HCT116 (cell line): ENCODE measurements at regions not wholly inside any gene's neighbourhood (a gene's known extent, or its start where the extent isn't known, plus 50 kb on each side); places are given as distances from the start of the nearest gene placed in this dataset.

Source experiments
- ATAC-seq: fragments of 200-7000 bp; cut with Tn5 transposase; 2 replicates; pipeline ENCODE4 v1.9.1; 2020; ENCODE audit warnings: mild to moderate bottlenecking, moderate library complexity
- BruUV-seq: library from RNA; stranded (reverse); fragments of 400-500 nt; replicated peaks from 2 replicates; lab custom pipeline; 2021; lab: Mats Ljungman, UMichigan
- CTCF ChIA-PET: fragments of 300-600 bp; sonication (Branson Sonifier 250); formaldehyde crosslinking; loops from one replicate; lab custom pipeline; 2021; ENCODE audit warnings: antibody characterized with exemption; lab: Charles Lee
- POLR2A ChIA-PET: fragments of 300-600, 350-600 bp; sonication (Branson Sonifier 250); formaldehyde crosslinking; loops from one replicate; lab custom pipeline; 2021; ENCODE audit warnings: antibody characterized with exemption; lab: Charles Lee
- RAD21 ChIA-PET, 2 experiments: fragments of 300-600 bp; sonication (Branson Sonifier 250); formaldehyde crosslinking; loops; one replicate each; lab custom pipeline; 2023; ENCODE audit warnings: low total read pairs in 2 of 2; ENCODE audit not compliant: uncharacterized antibody in 2 of 2, unreplicated experiment in 2 of 2, low non-redundant PET in 1 of 2; lab: Charles Lee
- DNase-seq: peaks from one replicate; pipeline ENCODE4 v3.0.0-alpha.2; 2010; ENCODE audit warnings: low read depth, low spot score
- H2AFZ ChIP-seq: fragments of 200-600 bp; shearing (Covaris generic), sonication (generic); 2 replicates; pipeline ENCODE4 v1.6.1; 2017; ENCODE audit warnings: low read depth, mixed run types, mixed read lengths, antibody characterized with exemption, low read length; ENCODE audit not compliant: poor library complexity, severe bottlenecking
- H3K27ac ChIP-seq: 2 replicates; pipeline ENCODE4 v1.5.1; 2012; ENCODE audit warnings: low read depth, low read length
- H3K27me3 ChIP-seq: fragments of 200-600 bp; sonication (generic); 2 replicates; pipeline ENCODE4 v1.6.1; 2016; ENCODE audit warnings: mixed run types, low read length, mixed read lengths; ENCODE audit not compliant: insufficient read depth
- H3K36me3 ChIP-seq, 2 experiments: fragments of 200-500 bp in 1 of 2; fragments of 200-600 bp in 1 of 2; sonication (Bioruptor generic) in 1 of 2; sonication (generic) in 1 of 2; 2 replicates each; pipeline versions ENCODE4 v1.5.1 to v1.6.1; 2014 to 2016; ENCODE audit warnings: low read length in 2 of 2, inconsistent platforms in 1 of 2, mixed read lengths in 1 of 2, mixed run types in 1 of 2; ENCODE audit not compliant: insufficient read depth in 2 of 2, control insufficient read depth in 1 of 2
- H3K4me1 ChIP-seq, 2 experiments: fragments of 200-600 bp in 1 of 2; sonication (generic) in 1 of 2; 2 replicates each; pipeline versions ENCODE4 v1.5.1 to v1.6.1; 2012 to 2017; ENCODE audit warnings: low read length in 2 of 2, inconsistent platforms in 1 of 2, mild to moderate bottlenecking in 1 of 2, mixed read lengths in 1 of 2, mixed run types in 1 of 2, moderate library complexity in 1 of 2; ENCODE audit not compliant: insufficient read depth in 2 of 2, control insufficient read depth in 1 of 2
- H3K4me2 ChIP-seq: fragments of 200-600 bp; sonication (generic); 2 replicates; pipeline ENCODE4 v1.6.1; 2017; ENCODE audit warnings: mixed run types, low read length, mixed read lengths
- H3K4me3 ChIP-seq, 2 experiments: fragments of 200-600 bp in 1 of 2; sonication (generic) in 1 of 2; replicated peaks in 1 of 2; 2 replicates each; pipeline ENCODE4 v1.5.1; 2011 to 2016; ENCODE audit warnings: low read length in 2 of 2, control low read depth in 1 of 2, low read depth in 1 of 2, mild to moderate bottlenecking in 1 of 2, mixed read lengths in 1 of 2, mixed run types in 1 of 2
- H3K79me2 ChIP-seq: fragments of 200-600 bp; sonication (generic); 2 replicates; pipeline ENCODE4 v1.6.1; 2017; ENCODE audit warnings: mild to moderate bottlenecking, mixed run types, low read length, moderate library complexity, mixed read lengths; ENCODE audit not compliant: insufficient read depth
- H3K9ac ChIP-seq: fragments of 200-600 bp; sonication (generic); 2 replicates; pipeline ENCODE4 v1.6.1; 2016; ENCODE audit warnings: low read length, mixed read lengths
- H3K9me2 ChIP-seq: fragments of 200-600 bp; sonication (generic), shearing (Covaris generic); 2 replicates; pipeline ENCODE4 v1.6.1; 2017; ENCODE audit warnings: mixed run types, mild to moderate bottlenecking, moderate library complexity; ENCODE audit not compliant: insufficient read depth
- H3K9me3 ChIP-seq, 2 experiments: fragments of 200-500 bp in 1 of 2; fragments of 200-600 bp in 1 of 2; sonication (Bioruptor generic) in 1 of 2; sonication (generic) in 1 of 2; 2 replicates each; pipeline ENCODE4 v1.6.1; 2014 to 2017; ENCODE audit warnings: low read length in 2 of 2, mixed read lengths in 2 of 2, inconsistent platforms in 1 of 2, low read depth in 1 of 2, mild to moderate bottlenecking in 1 of 2, mixed run types in 1 of 2, moderate library complexity in 1 of 2; ENCODE audit not compliant: control insufficient read depth in 1 of 2, insufficient read depth in 1 of 2
- H4K20me1 ChIP-seq: fragments of 200-600 bp; sonication (generic), shearing (Covaris generic); 2 replicates; pipeline ENCODE4 v1.6.1; 2017; ENCODE audit warnings: mixed run types, mild to moderate bottlenecking, moderate library complexity; ENCODE audit not compliant: insufficient read depth
- ATF3 ChIP-seq: IDR thresholded peaks from 2 replicates; pipeline ENCODE4 v1.6.1; 2012
- CEBPB ChIP-seq: IDR thresholded peaks from 2 replicates; pipeline ENCODE4 v1.6.1; 2012; ENCODE audit warnings: low read depth
- CTCF ChIP-seq, 3 experiments: fragments of 200-600 bp in 1 of 3; sonication (generic) in 1 of 3; IDR thresholded peaks in 2 of 3; conservative IDR thresholded peaks in 1 of 3; 2 replicates each; pipeline ENCODE4 v1.5.1; 2012 to 2017; ENCODE audit warnings: low read depth in 2 of 3, low read length in 2 of 3, antibody characterized with exemption in 1 of 3, borderline replicate concordance in 1 of 3, control low read depth in 1 of 3, mild to moderate bottlenecking in 1 of 3, mixed read lengths in 1 of 3, mixed run types in 1 of 3, moderate library complexity in 1 of 3; ENCODE audit not compliant: insufficient read depth in 1 of 3
- FOSL1 ChIP-seq: IDR thresholded peaks from 2 replicates; pipeline ENCODE4 v1.6.1; 2012; ENCODE audit warnings: low read depth
- JUND ChIP-seq: IDR thresholded peaks from 2 replicates; pipeline ENCODE4 v1.6.1; 2012
- MAX ChIP-seq: IDR thresholded peaks from 2 replicates; pipeline ENCODE4 v1.6.1; 2012
- RAD21 ChIP-seq: IDR thresholded peaks from 2 replicates; pipeline ENCODE4 v1.6.1; 2012; ENCODE audit warnings: low read depth, mild to moderate bottlenecking
- ZBTB33 ChIP-seq: IDR thresholded peaks from 2 replicates; pipeline ENCODE4 v1.6.1; 2011; ENCODE audit warnings: mild to moderate bottlenecking, low read length, moderate library complexity; ENCODE audit not compliant: insufficient replicate concordance; ENCODE audit errors: extremely low read depth
- ZNF274 ChIP-seq: fragments of 200-500 bp; sonication (Bioruptor generic); IDR thresholded peaks from 2 replicates; pipeline ENCODE4 v1.6.1; 2014; ENCODE audit warnings: mild to moderate bottlenecking, low read depth, low read length, inconsistent platforms
- intact Hi-C: fragments of 100-400 bp; cut with micrococcal nuclease; formaldehyde crosslinking; loops from 2 replicates; pipeline ENCODE4 v1.10.0; 2022

DNA sequence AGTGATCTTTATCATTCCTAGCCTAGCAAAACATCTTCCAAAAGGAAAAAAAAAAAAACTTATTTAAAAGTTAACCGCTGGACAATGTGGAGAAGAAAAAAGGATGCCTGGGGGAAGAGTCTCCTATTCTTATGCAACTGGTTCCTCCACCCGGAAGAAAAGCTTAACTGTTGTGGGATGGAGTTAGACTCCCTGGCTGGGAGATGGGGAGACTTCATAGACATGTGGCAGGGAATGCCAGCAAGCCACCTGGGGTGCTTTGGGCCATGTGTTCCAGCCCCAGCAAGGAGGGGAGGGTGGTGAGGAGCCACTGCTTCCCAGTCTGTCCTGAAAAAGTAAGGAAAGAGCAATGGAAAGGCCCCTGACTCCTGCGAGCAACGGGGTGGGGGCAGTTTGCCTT, 119.4 kb upstream of the SPIN4 start:
- no peaks in the 10 kb centered on the region for H4K20me1 ChIP-seq
- H2AFZ ChIP-seq, result no peak overlapping the region
- H3K4me1 ChIP-seq, result no peaks in the 10 kb centered on the region
- BruUV-seq, result no TSS peak
- intact Hi-C loops, result no loop called here
- no peak overlapping the region for H3K27ac ChIP-seq
- no peaks in the 10 kb centered on the region for H3K9me3 ChIP-seq
- ATAC-seq, result no peak
- ChIA-PET RAD21 (no interaction called here), CTCF (no interaction called here), POLR2A (no interaction called here)
- no peaks in the 10 kb centered on the region for H3K9me2 ChIP-seq
- DNase-seq, result no peak
- H3K27me3 ChIP-seq, result no peaks in the 10 kb centered on the region
- TF ChIP-seq RAD21 (no peak), CTCF (IDR thresholded peaks at IDR 0.05 in 2 of 3, conservative IDR thresholded peaks at IDR 0.05 in 1 of 3; ENCODE audit: borderline replicate concordance in 1 of 3, insufficient read depth in 1 of 3, low read depth in 2 of 3, low read length in 2 of 3) (no peak), FOSL1 (no peak), CEBPB (no peak), ATF3 (no peak), ZNF274 (no peak), MAX (no peak), ZBTB33 (no peak), JUND (no peak)
- no peak overlapping the region for H3K4me3 ChIP-seq
- H3K4me2 ChIP-seq, result no peak overlapping the region
- H3K9ac ChIP-seq, result no peak overlapping the region
- H3K79me2 ChIP-seq, result no peaks in the 10 kb centered on the region
- H3K36me3 ChIP-seq, result no peaks in the 10 kb centered on the region
